Ishikawa (cell line): ENCODE measurements at regions not wholly inside any gene's neighbourhood (a gene's known extent, or its start where the extent isn't known, plus 50 kb on each side); places are given as distances from the start of the nearest gene placed in this dataset.

ENCODE experiments used
- CREB1 ChIP-seq: IDR thresholded peaks from 2 replicates; pipeline ENCODE4 v1.6.1; 2012; ENCODE audit warnings: low read depth
- FOXM1 ChIP-seq: IDR thresholded peaks from 2 replicates; pipeline ENCODE4 v1.6.1; 2012; ENCODE audit warnings: low read depth, borderline replicate concordance
- TAF1 ChIP-seq: IDR thresholded peaks from 2 replicates; pipeline ENCODE4 v1.6.1; 2012; ENCODE audit warnings: low read depth, mild to moderate bottlenecking
- YY1 ChIP-seq: IDR thresholded peaks from 2 replicates; pipeline ENCODE4 v1.6.1; 2012; ENCODE audit warnings: low read depth

DNA sequence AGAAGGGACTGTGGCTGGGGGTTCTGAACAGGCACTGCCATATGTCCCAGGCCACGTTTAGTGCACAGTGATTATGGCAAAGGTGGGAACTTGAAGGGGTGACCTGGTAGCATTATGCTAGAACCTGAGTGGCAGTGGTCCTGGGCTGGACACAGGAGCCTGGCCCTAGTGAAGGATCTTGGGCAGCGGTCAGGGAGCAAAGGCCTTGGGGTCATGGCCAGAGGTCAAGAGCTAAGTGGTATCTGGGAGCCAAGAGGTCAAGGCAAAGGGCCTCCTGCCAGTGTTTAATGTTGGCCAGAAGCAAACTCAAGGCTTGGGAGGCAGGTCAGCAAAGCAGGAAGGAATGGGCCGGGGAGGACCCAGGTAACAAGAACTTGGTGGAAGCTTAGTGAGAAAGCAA lies 254.5 kb downstream of the CDH26 start:
- TF ChIP-seq CREB1 (no peak), FOXM1 (no peak), YY1 (no peak), TAF1 (no peak)
